Mucosa of descending colon (tissue), 3 donors: ENCODE measurements at regions not wholly inside any gene's neighbourhood (a gene's known extent, or its start where the extent isn't known, plus 50 kb on each side); places are given as distances from the start of the nearest gene placed in this dataset.

Experiments
- ATAC-seq: fragments of 200-7000 bp; cut with Tn5 transposase; one replicate; pipeline ENCODE4 v1.9.1; 2020; ENCODE audit warnings: mild to moderate bottlenecking, moderate library complexity
- DNase-seq, 3 donors: peaks; one replicate each; pipeline ENCODE4 v3.0.0-alpha.2; 2020
- H3K36me3 ChIP-seq: fragments of 200-600 bp; one replicate; pipeline ENCODE4 v1.8.0; 2021; ENCODE audit warnings: low read depth, mild to moderate bottlenecking
- H3K4me1 ChIP-seq: fragments of 200-600 bp; one replicate; pipeline ENCODE4 v1.8.0; 2021; ENCODE audit warnings: low read depth, mild to moderate bottlenecking
- H3K4me3 ChIP-seq: fragments of 200-600 bp; one replicate; pipeline ENCODE4 v1.8.0; 2021; ENCODE audit warnings: mild to moderate bottlenecking
- H3K9me3 ChIP-seq: fragments of 200-600 bp; one replicate; pipeline ENCODE4 v1.8.0; 2021; ENCODE audit warnings: mild to moderate bottlenecking
- CTCF ChIP-seq: fragments of 200-600 bp; IDR thresholded peaks from one replicate; pipeline ENCODE4 v1.8.0; 2022; ENCODE audit warnings: antibody characterized with exemption, mild to moderate bottlenecking
- intact Hi-C, 2 donors: fragments of 100-400 bp; cut with DNase I in 1 of 2; cut with micrococcal nuclease in 1 of 2; formaldehyde crosslinking; loops; one replicate each; pipeline versions ENCODE4 v1.11.0 to v1.11.1; 2022; cut with DNase I, micrococcal nuclease
- donor health status: DM: no; HTN: no; CAD: no; lungs with moderate emphysema.
- donor health status: DM: no; HTN: no; CAD: no.
- donor health status: DM: no; HTN: yes; CAD: no.

GRCh38 chr16:80058214-80058613 lies 457.7 kb upstream of the MAF start:
- ATAC-seq (no peak), DNase-seq (peak; percentile 33 to 48 (median 41))
- Histone ChIP-seq H3K36me3 (no peaks in the 10 kb centered on the region), H3K4me3 (no peak overlapping the region), H3K9me3 (no peaks in the 10 kb centered on the region), H3K4me1 (no peaks in the 10 kb centered on the region)
- intact Hi-C loops, result no loop called here
- no peak for TF ChIP-seq CTCF

DNA sequence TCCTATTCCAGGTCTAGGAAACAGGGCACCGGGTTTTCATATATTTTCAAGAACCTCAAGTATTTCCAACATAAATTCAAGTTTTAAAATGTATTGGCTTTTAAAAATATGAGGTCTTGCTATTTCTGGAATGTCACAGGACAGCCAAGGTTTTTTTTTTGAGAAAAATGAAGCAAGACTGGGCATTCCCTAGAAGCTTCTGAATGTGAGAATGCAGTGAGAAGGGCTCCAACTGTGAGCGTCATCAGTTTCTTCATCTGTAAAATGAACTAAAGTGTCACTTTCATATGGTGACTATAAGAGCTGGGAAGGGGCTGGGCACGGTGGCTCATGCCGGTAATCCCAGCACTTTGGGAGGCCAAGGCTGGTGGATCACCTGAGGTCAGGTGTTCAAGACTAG lies 455.8 kb upstream of the MAF start:
- no peak for ATAC-seq
- Histone ChIP-seq H3K4me1 (no peaks in the 10 kb centered on the region), H3K9me3 (no peaks in the 10 kb centered on the region), H3K36me3 (no peaks in the 10 kb centered on the region), H3K4me3 (no peak overlapping the region)
- no peak for DNase-seq
- intact Hi-C loops, result no loop called here
- TF ChIP-seq CTCF, result no peak

GRCh38 chr16:80055831-80056230 lies 455.3 kb upstream of the MAF start:
- intact Hi-C loops, result no loop called here
- DNase-seq, result no peak
- Histone ChIP-seq H3K9me3 (no peaks in the 10 kb centered on the region), H3K4me3 (no peak overlapping the region), H3K36me3 (no peaks in the 10 kb centered on the region), H3K4me1 (no peaks in the 10 kb centered on the region)
- TF ChIP-seq CTCF, result no peak
- ATAC-seq, result no peak

- intact Hi-C loops, result no loop called here
- no peaks in the 10 kb centered on the region for H3K36me3 ChIP-seq
- no peaks in the 10 kb centered on the region for H3K4me1 ChIP-seq
- no peak for ATAC-seq
- no peak for DNase-seq
- H3K9me3 ChIP-seq, result no peaks in the 10 kb centered on the region
- TF ChIP-seq CTCF, result no peak
- no peak overlapping the region for H3K4me3 ChIP-seq
Observed at GRCh38 chr16:80054647-80055046, 454.1 kb upstream of the MAF start.

- no peak for ATAC-seq
Observed at GRCh38 chr16:80051040-80051439, 450.5 kb upstream of the MAF start.

More at GRCh38 chr16:80051040-80051439, 450.5 kb upstream of the MAF start:
- DNase-seq, result no peak
- no peak for TF ChIP-seq CTCF
- no peaks in the 10 kb centered on the region for H3K9me3 ChIP-seq
- no peaks in the 10 kb centered on the region for H3K36me3 ChIP-seq
- H3K4me1 ChIP-seq, result no peaks in the 10 kb centered on the region
- no peak overlapping the region for H3K4me3 ChIP-seq
- intact Hi-C loops, result no loop called here
